Endometrium (tissue), 2 donors: ENCODE measurements at regions not wholly inside any gene's neighbourhood (a gene's known extent, or its start where the extent isn't known, plus 50 kb on each side); places are given as distances from the start of the nearest gene placed in this dataset.
A peak's percentile ranks its signal among the peaks of the same experiment; 100 is the strongest.

Source experiments
- FAIRE-seq: peaks from 2 replicates; lab custom pipeline; 2012; peaks lifted over from hg19 to GRCh38; lab: Jason Lieb, UNC
- donor health status: control.
- donor health status: control.

- no peak for FAIRE-seq
Measured at GRCh38 chr2:180143633-180144337, 136.7 kb upstream of the CWC22 start.

- no peak for FAIRE-seq
Measured at GRCh38 chr2:180141600-180141999, 134.5 kb upstream of the CWC22 start.

DNA sequence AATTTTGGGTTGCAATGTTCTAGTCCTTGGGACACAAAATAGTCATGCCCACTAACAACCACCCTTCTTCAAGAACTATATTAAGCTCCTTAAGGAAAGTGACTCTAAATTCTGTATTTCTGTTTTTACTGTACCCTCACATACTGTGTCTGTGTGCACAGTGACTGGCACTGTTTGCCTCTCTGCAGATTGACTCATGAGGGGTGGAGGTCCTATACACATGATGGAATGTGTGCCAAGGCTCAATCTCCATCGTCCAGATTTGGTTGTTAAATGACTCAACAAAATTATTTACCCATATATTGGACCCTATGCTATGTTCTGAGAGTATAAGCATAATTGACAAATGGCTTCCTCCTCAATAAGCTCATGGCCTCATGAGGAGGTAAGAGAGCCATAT, 126.6 kb upstream of the CWC22 start:
- no peak for FAIRE-seq

GRCh38 chr2:180130403-180130802, 123.3 kb upstream of the CWC22 start:
- no peak for FAIRE-seq

- FAIRE-seq = no peak
Measured at GRCh38 chr2:180128861-180129260, 121.8 kb upstream of the CWC22 start.

DNA sequence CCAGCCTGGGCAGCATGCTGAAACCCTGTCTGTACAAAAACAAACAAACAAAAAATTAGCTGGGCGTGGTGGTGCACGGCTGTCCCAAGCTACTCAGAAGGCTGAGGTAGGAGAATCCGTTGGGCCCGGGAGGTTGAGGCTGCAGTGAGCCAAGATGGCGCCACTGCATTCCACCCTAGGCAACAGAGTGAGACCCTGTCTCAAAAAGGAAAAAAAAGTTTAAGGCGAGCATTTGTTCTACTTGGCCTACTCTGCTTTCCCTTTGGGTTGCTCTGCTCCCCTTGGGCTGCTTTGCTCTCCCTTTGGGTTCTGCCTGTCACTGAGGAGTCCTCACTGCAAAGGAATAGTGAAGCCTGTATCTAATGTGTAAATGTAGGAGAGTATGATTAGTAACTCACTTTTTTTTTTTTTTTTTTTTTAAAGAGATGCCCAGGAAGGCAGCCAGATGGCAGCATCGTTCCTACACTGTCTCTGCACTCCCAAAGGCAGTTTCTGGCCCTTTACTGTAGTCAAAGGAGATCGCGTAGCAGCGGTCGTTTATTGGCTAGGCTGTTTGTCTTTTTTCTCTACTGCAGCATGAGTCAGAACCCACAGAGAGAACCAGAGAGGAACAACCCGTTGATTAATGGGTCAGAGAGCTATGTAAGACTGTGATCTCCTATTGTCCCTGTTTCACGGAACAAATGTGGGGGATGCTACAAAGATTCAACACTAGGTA, 118.3 kb upstream of the CWC22 start:
- peak; percentile 90 for FAIRE-seq

GRCh38 chr2:180124273-180125139, 117.4 kb upstream of the CWC22 start:
- peak; percentile 87 for FAIRE-seq

DNA sequence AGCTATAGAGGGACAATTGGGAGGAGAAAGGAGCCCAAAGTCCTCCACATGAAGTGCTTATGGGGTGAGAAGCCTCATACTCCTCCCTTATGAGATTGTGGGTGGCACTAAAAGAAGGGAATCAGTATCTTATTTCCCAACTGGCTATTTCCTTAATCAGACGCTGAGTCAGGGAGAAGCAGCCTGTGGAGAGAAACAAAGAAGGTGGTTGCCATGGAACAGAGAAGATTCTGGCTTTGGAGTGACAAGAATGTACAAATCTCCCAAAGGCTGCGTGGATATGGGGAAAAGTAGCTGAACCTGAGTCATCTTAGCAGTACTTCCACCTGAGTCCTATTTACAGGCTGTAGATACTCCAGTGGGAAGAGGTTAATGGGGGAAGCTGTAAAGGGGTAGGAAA, 115.8 kb upstream of the CWC22 start:
- no peak for FAIRE-seq

GRCh38 chr2:180115675-180116074, 108.6 kb upstream of the CWC22 start:
- no peak for FAIRE-seq

GRCh38 chr2:180115269-180115668, 108.2 kb upstream of the CWC22 start:
- no peak for FAIRE-seq

DNA sequence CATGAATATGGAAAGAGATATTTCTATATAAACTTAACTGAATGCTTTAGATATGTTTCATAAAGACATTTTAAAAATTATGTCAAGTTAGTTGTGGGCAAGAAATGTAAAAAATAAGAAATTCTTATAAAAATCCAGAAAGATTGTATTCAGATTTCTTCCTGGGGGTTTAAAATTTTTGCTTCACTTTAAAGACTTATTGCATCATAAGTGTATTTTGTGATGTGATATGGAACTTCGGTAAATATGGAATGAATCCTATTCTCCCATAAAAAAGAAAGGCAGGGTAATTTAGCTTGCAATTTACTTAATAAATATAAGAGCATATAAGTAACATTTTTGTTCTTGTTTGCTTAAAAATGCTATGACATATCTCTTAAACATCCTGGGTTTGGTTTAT, 104.8 kb upstream of the CWC22 start:
- no peak for FAIRE-seq

DNA sequence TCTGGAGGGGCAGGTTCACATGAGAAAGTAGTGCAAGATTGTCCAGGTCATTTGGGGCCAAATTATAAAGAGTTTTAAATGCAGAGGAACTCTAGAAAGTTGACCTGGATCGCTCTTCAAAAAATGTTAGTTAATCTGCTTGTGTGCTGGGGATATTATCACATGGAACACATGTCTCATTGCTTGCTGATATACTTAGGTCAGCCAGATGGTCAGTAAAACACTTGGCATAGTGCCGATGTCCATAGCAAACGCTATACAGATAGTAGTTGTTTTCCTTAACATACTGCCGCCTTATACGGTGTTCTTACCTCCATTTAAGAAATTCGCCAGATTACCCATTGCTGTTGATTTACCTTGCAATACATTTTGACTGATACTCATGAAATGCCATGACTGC, 103.4 kb upstream of the CWC22 start:
- no peak for FAIRE-seq

DNA sequence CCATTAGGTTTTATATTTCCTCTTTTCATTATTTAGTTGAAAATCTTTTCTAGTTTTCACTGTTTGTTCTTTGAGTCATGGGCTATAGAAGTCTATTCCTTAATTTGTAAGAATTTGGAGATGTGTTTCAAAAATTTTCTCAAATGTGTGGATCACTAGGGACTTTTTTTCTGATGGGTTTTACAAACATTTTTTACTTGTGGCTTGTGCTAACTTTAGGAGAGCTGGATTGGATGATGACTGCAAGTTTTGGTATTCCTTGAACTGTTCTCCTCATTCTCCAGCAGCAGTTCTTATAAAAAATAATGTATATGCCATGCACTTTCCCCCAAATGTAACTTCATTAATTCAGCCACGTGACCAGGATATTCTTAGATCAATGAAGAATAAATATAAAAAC, 94.7 kb upstream of the CWC22 start:
- FAIRE-seq = no peak

GRCh38 chr2:180099308-180099707, 92.2 kb upstream of the CWC22 start:
- FAIRE-seq = no peak

GRCh38 chr2:180085144-180085543, 78.0 kb upstream of the CWC22 start:
- FAIRE-seq = peak; percentile 57

DNA sequence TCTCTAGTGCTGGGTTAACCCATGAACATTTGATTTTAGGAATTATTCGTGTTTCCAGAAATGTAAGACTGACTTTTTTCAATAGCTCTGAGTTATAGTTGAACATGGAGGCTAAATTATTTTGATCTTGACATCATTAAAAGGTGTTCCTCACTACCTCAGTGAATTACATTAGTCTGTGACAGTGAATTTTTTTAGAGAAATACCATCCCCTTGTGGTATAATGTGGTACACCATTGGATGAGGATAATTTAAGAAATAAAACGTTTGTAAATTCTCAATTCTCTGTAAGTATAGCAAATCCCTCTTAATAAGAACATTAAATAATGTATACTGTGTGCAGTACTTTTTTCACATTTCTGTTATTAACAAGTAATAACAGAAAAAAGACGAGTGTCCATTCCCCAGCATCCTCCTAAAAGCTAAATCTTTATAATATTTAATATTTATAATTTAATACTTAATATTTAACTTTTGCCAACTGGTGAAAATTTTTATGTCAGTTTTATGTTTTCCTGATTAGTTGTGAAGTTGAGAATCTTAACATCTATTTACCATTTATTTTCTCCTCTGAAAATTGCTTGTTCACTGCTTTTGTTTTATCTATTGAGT, 70.3 kb upstream of the CWC22 start:
- no peak for FAIRE-seq

- no peak for FAIRE-seq
Measured at GRCh38 chr2:180075870-180076269, 68.8 kb upstream of the CWC22 start.

- FAIRE-seq = no peak
Measured at GRCh38 chr2:180071797-180072196, 64.7 kb upstream of the CWC22 start.

- FAIRE-seq = no peak
Measured at GRCh38 chr2:180063494-180064092, 56.5 kb upstream of the CWC22 start.

DNA sequence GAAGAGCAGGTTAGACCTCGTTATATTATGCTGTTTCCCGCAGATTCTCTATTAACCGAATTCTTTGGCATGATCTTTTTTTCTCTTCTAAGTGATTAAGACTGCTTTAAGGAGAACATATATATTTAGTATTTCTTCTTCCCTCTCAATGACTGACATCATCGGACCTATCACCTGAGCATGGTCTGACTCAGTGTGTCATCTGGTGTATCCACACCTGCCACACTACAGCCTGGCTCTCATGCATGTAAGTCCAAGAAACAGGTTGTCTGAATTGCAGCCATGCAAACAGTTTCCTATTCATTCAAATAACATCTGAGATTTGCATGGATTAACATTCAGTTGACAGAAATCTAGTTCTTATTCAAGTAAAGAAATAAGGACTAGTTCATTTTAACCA, 55.1 kb upstream of the CWC22 start:
- FAIRE-seq = no peak

GRCh38 chr2:180061546-180061945, 54.4 kb upstream of the CWC22 start:
- no peak for FAIRE-seq

- no peak for FAIRE-seq
Measured at GRCh38 chr2:180061085-180061484, 54.0 kb upstream of the CWC22 start.
